Activated gamma-delta T cell treated with anti-CD3 and anti-CD28 coated beads, Interleukin-2, amount 50 U/mL, for 16 hours (primary cell): ENCODE measurements at regions not wholly inside any gene's neighbourhood (a gene's known extent, or its start where the extent isn't known, plus 50 kb on each side); places are given as distances from the start of the nearest gene placed in this dataset.

Experiments
- DNase-seq: peaks from one replicate; pipeline ENCODE4 v3.0.0-alpha.2; 2020; ENCODE audit warnings: low read depth

GRCh38 chr9:108606401-108606800 lies 249.4 kb downstream of the ACTL7B start:
- DNase-seq = no peak

- DNase-seq = no peak
These were observed 252.6 kb downstream of the ACTL7B start for GRCh38 chr9:108603141-108603540.

- no peak for DNase-seq
These were observed 254.9 kb downstream of the ACTL7B start for GRCh38 chr9:108600896-108601295.

- no peak for DNase-seq
These were observed 256.2 kb downstream of the ACTL7B start for GRCh38 chr9:108599571-108599970.

GRCh38 chr9:108591121-108591520 lies 264.7 kb downstream of the ACTL7B start:
- no peak for DNase-seq

GRCh38 chr9:108588246-108588645 lies 267.5 kb downstream of the ACTL7B start:
- DNase-seq = no peak

- no peak for DNase-seq
These were observed 269.2 kb downstream of the ACTL7B start for GRCh38 chr9:108586471-108587139.

GRCh38 chr9:108584860-108585259 lies 270.9 kb downstream of the ACTL7B start:
- no peak for DNase-seq

- no peak for DNase-seq
These were observed 273.1 kb downstream of the ACTL7B start for GRCh38 chr9:108582726-108583125.

GRCh38 chr9:108579757-108580439 lies 275.9 kb downstream of the ACTL7B start:
- DNase-seq = no peak

- DNase-seq = no peak
These were observed 280.5 kb downstream of the ACTL7B start for GRCh38 chr9:108575276-108575675.

GRCh38 chr9:108569624-108570023 lies 286.2 kb downstream of the ACTL7B start:
- DNase-seq = no peak

- no peak for DNase-seq
These were observed 287.7 kb downstream of the ACTL7B start for GRCh38 chr9:108568093-108568492.

GRCh38 chr9:108567571-108567970 lies 288.2 kb downstream of the ACTL7B start:
- no peak for DNase-seq

- no peak for DNase-seq
These were observed 290.0 kb downstream of the ACTL7B start for GRCh38 chr9:108565651-108566378.

- DNase-seq = no peak
These were observed 293.6 kb downstream of the ACTL7B start for GRCh38 chr9:108562176-108562575.

GRCh38 chr9:108559432-108559831 lies 296.4 kb downstream of the ACTL7B start:
- no peak for DNase-seq

GRCh38 chr9:108554831-108555230 lies 301.0 kb downstream of the ACTL7B start:
- no peak for DNase-seq

- DNase-seq = no peak
These were observed 302.6 kb downstream of the ACTL7B start for GRCh38 chr9:108553111-108553635.

GRCh38 chr9:108552459-108553040 lies 303.2 kb downstream of the ACTL7B start:
- DNase-seq = no peak

- no peak for DNase-seq
These were observed 304.6 kb downstream of the ACTL7B start for GRCh38 chr9:108551030-108551841.

GRCh38 chr9:108550106-108550505 lies 305.7 kb downstream of the ACTL7B start:
- DNase-seq = no peak
